ENCODE measurements at regions not wholly inside any gene's neighbourhood (a gene's known extent, or its start where the extent isn't known, plus 50 kb on each side); places are given as distances from the start of the nearest gene placed in this dataset.

- TF ChIP-seq CTCF (IDR thresholded peaks at IDR 0.05) (no peak), POLR2A (IDR thresholded peaks at IDR 0.05) (no peak), POLR2AphosphoS5 (IDR thresholded peaks at IDR 0.05) (no peak)
These were observed 114.8 kb upstream of the FLRT2 start for GRCh38 chr14:85415015-85415712.

Measured in transverse colon (tissue), 4 donors.